ENCODE measurements at regions not wholly inside any gene's neighbourhood (a gene's known extent, or its start where the extent isn't known, plus 50 kb on each side); places are given as distances from the start of the nearest gene placed in this dataset.

DNA sequence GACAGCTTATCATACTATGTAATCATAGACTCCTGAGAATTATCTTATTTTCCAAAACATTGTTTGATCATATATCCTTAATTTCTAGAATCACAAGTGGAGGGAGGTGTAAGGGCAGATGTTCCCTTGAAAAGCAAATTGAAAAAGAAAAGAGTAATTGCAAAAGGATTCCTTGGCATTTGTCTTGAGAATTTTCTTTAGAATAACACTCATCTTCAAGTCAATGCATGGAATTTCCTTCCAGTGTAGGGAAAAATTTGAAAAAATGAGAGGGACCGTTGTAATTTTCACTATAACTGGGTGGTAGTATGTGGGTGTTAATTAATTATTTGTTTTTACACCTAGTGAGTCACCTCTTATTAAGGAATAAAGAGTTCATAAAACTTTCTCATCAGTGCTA, 724.6 kb upstream of the ADAMTS5 start:
- H3K36me3 ChIP-seq (replicated peaks; ENCODE audit: insufficient read depth, low read depth): no peaks in the 10 kb centered on the region
- no peak overlapping the region for H3K27ac ChIP-seq
- no peak for DNase-seq (ENCODE audit: low spot score)
- H3K9me2 ChIP-seq (replicated peaks; ENCODE audit: insufficient read depth): no peaks in the 10 kb centered on the region
- no peaks in the 10 kb centered on the region for H3K79me2 ChIP-seq
- no peaks in the 10 kb centered on the region for H3K9me3 ChIP-seq (ENCODE audit: low read depth)
- no peaks in the 10 kb centered on the region for H4K20me1 ChIP-seq (ENCODE audit: insufficient read depth, poor library complexity, severe bottlenecking)
- no peaks in the 10 kb centered on the region for H3K27me3 ChIP-seq
- TF ChIP-seq EZH2 (IDR thresholded peaks at IDR 0.05; ENCODE audit: borderline replicate concordance) (no peak), EZH2phosphoT487 (IDR thresholded peaks at IDR 0.05; ENCODE audit: low read depth, severe bottlenecking, unreplicated experiment) (no peak)
- TF ChIP-seq, protein P1, sequence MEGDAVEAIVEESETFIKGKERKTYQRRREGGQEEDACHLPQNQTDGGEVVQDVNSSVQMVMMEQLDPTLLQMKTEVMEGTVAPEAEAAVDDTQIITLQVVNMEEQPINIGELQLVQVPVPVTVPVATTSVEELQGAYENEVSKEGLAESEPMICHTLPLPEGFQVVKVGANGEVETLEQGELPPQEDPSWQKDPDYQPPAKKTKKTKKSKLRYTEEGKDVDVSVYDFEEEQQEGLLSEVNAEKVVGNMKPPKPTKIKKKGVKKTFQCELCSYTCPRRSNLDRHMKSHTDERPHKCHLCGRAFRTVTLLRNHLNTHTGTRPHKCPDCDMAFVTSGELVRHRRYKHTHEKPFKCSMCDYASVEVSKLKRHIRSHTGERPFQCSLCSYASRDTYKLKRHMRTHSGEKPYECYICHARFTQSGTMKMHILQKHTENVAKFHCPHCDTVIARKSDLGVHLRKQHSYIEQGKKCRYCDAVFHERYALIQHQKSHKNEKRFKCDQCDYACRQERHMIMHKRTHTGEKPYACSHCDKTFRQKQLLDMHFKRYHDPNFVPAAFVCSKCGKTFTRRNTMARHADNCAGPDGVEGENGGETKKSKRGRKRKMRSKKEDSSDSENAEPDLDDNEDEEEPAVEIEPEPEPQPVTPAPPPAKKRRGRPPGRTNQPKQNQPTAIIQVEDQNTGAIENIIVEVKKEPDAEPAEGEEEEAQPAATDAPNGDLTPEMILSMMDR (IDR thresholded peaks at IDR 0.05; ENCODE audit: poor library complexity): no peak
- H3K4me3 ChIP-seq: no peak overlapping the region
- no peak overlapping the region for H3K4me2 ChIP-seq
- H2AFZ ChIP-seq: no peak overlapping the region
- 49% methylated on average over 1 of the region's 1 CpG for WGBS (ENCODE audit: low lambda C conversion rate, missing lambda C conversion rate)
- H3K4me1 ChIP-seq (ENCODE audit: insufficient read depth): no peaks in the 10 kb centered on the region

DNA sequence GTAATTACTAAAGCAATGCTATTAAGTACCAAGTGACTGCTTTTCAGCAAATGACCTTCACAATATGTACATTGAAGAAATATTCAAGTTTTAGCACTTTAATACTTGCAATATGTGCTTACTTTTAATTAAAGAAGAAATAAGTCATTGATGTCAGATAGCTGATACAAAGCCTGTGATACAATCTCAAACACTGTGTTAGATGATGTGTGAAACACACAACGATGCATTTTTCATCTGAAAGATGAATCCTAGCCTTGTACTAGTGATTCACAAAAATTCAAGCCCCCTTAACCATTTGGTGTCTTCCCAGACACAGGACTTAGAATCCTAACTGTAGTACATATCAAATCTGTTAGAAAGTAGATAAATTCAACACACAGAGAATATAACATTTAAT, 724.1 kb upstream of the ADAMTS5 start:
- Histone ChIP-seq H3K9me2 (replicated peaks; ENCODE audit: insufficient read depth) (no peaks in the 10 kb centered on the region), H2AFZ (no peak overlapping the region), H3K27me3 (no peaks in the 10 kb centered on the region), H3K79me2 (no peaks in the 10 kb centered on the region), H4K20me1 (ENCODE audit: insufficient read depth, poor library complexity, severe bottlenecking) (no peaks in the 10 kb centered on the region), H3K36me3 (replicated peaks; ENCODE audit: insufficient read depth, low read depth) (no peaks in the 10 kb centered on the region), H3K4me2 (no peak overlapping the region), H3K4me1 (ENCODE audit: insufficient read depth) (no peaks in the 10 kb centered on the region), H3K4me3 (no peak overlapping the region), H3K27ac (no peak overlapping the region), H3K9me3 (ENCODE audit: low read depth) (no peaks in the 10 kb centered on the region)
- 80% methylated on average over 1 of the region's 1 CpG for WGBS (ENCODE audit: low lambda C conversion rate, missing lambda C conversion rate)
- TF ChIP-seq, protein P1 (IDR thresholded peaks at IDR 0.05; ENCODE audit: poor library complexity): no peak
- no peak for TF ChIP-seq EZH2 (IDR thresholded peaks at IDR 0.05; ENCODE audit: borderline replicate concordance)
- TF ChIP-seq EZH2phosphoT487 (IDR thresholded peaks at IDR 0.05; ENCODE audit: low read depth, severe bottlenecking, unreplicated experiment): no peak
- no peak for DNase-seq (ENCODE audit: low spot score)

DNA sequence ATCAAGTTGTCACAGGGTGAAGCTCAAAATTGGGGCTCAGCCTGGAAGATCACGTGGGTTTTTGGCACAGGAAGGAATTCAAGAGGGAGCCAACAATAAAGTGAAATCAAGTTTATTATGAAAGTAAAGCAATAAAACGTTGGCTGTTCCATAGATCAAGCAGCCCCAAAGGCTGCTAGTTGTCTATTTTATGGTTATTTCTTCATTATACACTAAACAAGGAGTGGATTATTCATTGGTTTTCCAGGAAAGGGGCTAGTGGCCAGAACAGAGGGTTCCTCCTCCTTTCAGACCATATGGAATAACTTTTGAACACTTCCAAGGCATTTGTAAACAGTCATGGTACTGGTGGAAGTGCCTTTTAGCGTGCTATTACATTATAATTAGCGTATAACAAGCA, 723.5 kb upstream of the ADAMTS5 start:
- H3K4me2 ChIP-seq: no peak overlapping the region
- no peaks in the 10 kb centered on the region for H3K27me3 ChIP-seq
- H3K4me1 ChIP-seq (ENCODE audit: insufficient read depth): no peaks in the 10 kb centered on the region
- no peak overlapping the region for H2AFZ ChIP-seq
- TF ChIP-seq EZH2 (IDR thresholded peaks at IDR 0.05; ENCODE audit: borderline replicate concordance) (no peak), EZH2phosphoT487 (IDR thresholded peaks at IDR 0.05; ENCODE audit: low read depth, severe bottlenecking, unreplicated experiment) (no peak)
- TF ChIP-seq, protein P1 (IDR thresholded peaks at IDR 0.05; ENCODE audit: poor library complexity): no peak
- H3K9me2 ChIP-seq (replicated peaks; ENCODE audit: insufficient read depth): no peaks in the 10 kb centered on the region
- 67% methylated on average over 4 of the region's 4 CpGs for WGBS (ENCODE audit: low lambda C conversion rate, missing lambda C conversion rate)
- no peaks in the 10 kb centered on the region for H4K20me1 ChIP-seq (ENCODE audit: insufficient read depth, poor library complexity, severe bottlenecking)
- H3K9me3 ChIP-seq (ENCODE audit: low read depth): no peaks in the 10 kb centered on the region
- H3K4me3 ChIP-seq: no peak overlapping the region
- DNase-seq (ENCODE audit: low spot score): no peak
- H3K36me3 ChIP-seq (replicated peaks; ENCODE audit: insufficient read depth, low read depth): no peaks in the 10 kb centered on the region
- H3K27ac ChIP-seq: no peak overlapping the region
- H3K79me2 ChIP-seq: no peaks in the 10 kb centered on the region

DNA sequence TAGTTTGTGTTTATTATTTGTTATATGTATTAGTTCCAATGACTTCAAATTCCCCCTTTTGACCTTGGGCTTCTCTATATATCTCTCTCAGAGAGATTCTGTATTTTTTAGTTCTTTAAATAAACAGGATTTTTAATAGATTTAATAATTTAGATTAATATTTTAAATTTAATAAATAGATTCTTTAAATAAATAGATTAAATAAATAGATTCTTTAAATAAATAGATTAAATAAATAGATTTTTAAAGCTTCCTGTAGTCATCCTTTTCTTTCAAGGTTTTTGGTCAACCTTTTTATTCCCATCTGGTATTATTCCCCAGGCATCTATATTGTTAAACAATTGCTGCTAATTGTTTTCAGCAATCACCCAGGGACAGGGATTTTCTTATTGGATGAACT, 721.9 kb upstream of the ADAMTS5 start:
- no peak for DNase-seq (ENCODE audit: low spot score)
- H3K79me2 ChIP-seq: no peaks in the 10 kb centered on the region
- no peaks in the 10 kb centered on the region for H4K20me1 ChIP-seq (ENCODE audit: insufficient read depth, poor library complexity, severe bottlenecking)
- no peaks in the 10 kb centered on the region for H3K9me3 ChIP-seq (ENCODE audit: low read depth)
- H3K9me2 ChIP-seq (replicated peaks; ENCODE audit: insufficient read depth): no peaks in the 10 kb centered on the region
- H3K4me3 ChIP-seq: no peak overlapping the region
- H3K36me3 ChIP-seq (replicated peaks; ENCODE audit: insufficient read depth, low read depth): no peaks in the 10 kb centered on the region
- H3K27me3 ChIP-seq: no peaks in the 10 kb centered on the region
- H3K27ac ChIP-seq: no peak overlapping the region
- no peak overlapping the region for H3K4me2 ChIP-seq
- H3K4me1 ChIP-seq (ENCODE audit: insufficient read depth): no peaks in the 10 kb centered on the region
- TF ChIP-seq, protein P1 (IDR thresholded peaks at IDR 0.05; ENCODE audit: poor library complexity): no peak
- no peak for TF ChIP-seq EZH2 (IDR thresholded peaks at IDR 0.05; ENCODE audit: borderline replicate concordance)
- no peak for TF ChIP-seq EZH2phosphoT487 (IDR thresholded peaks at IDR 0.05; ENCODE audit: low read depth, severe bottlenecking, unreplicated experiment)
- H2AFZ ChIP-seq: no peak overlapping the region
